Occipital lobe (tissue), 1 donor: ENCODE measurements at regions not wholly inside any gene's neighbourhood (a gene's known extent, or its start where the extent isn't known, plus 50 kb on each side); places are given as distances from the start of the nearest gene placed in this dataset.
A peak's percentile ranks its signal among the peaks of the same experiment; 100 is the strongest.
"Not testable (repeated sequence)": the region's sequence is repeated elsewhere in the genome, so short reads cannot be mapped to it uniquely, and the experiment has no call there.

Experiments used
- DNase-seq: peaks from one replicate; lab custom pipeline; 2025; lab: John Stamatoyannopoulos, UW

- not testable (repeated sequence) for DNase-seq
These were observed 84.5 kb downstream of the IDS start for GRCh38 chrX:149420566-149420965.

GRCh38 chrX:149398027-149398426 lies 107.1 kb downstream of the IDS start:
- no peak for DNase-seq

GRCh38 chrX:149392921-149393320 lies 112.2 kb downstream of the IDS start:
- no peak for DNase-seq

- DNase-seq: no peak
These were observed 121.3 kb downstream of the IDS start for GRCh38 chrX:149383852-149384251.

GRCh38 chrX:149374751-149375150 lies 130.4 kb downstream of the IDS start:
- DNase-seq: no peak

- no peak for DNase-seq
These were observed 132.2 kb downstream of the IDS start for GRCh38 chrX:149372866-149373265.

- no peak for DNase-seq
These were observed 133.1 kb downstream of the IDS start for GRCh38 chrX:149371986-149372385.

- DNase-seq: no peak
These were observed 135.0 kb downstream of the IDS start for GRCh38 chrX:149370097-149370496.

- DNase-seq: no peak
These were observed 139.6 kb downstream of the IDS start for GRCh38 chrX:149365552-149365951.

- DNase-seq: no peak
These were observed 140.0 kb downstream of the IDS start for GRCh38 chrX:149365061-149365460.

- no peak for DNase-seq
These were observed 141.1 kb downstream of the IDS start for GRCh38 chrX:149363965-149364364.

- no peak for DNase-seq
These were observed 158.8 kb downstream of the IDS start for GRCh38 chrX:149346306-149346705.

- DNase-seq: no peak
These were observed 182.8 kb downstream of the IDS start for GRCh38 chrX:149322316-149322715.

- no peak for DNase-seq
These were observed 191.2 kb downstream of the IDS start for GRCh38 chrX:149313871-149314371.

GRCh38 chrX:149312988-149313387 lies 192.1 kb downstream of the IDS start:
- DNase-seq: no peak

- no peak for DNase-seq
These were observed 193.0 kb downstream of the IDS start for GRCh38 chrX:149312097-149312496.

GRCh38 chrX:149302705-149303104 lies 202.4 kb downstream of the IDS start:
- no peak for DNase-seq

GRCh38 chrX:149298111-149298510 lies 207.0 kb downstream of the IDS start:
- DNase-seq: no peak

- DNase-seq: no peak
These were observed 209.0 kb downstream of the IDS start for GRCh38 chrX:149296092-149296491.

- DNase-seq: peak; percentile 6
These were observed 218.2 kb downstream of the IDS start for GRCh38 chrX:149286940-149287349.

- no peak for DNase-seq
These were observed 220.5 kb downstream of the IDS start for GRCh38 chrX:149284616-149285015.

GRCh38 chrX:149283853-149284252 lies 221.3 kb downstream of the IDS start:
- DNase-seq: no peak

- DNase-seq: no peak
These were observed 222.2 kb downstream of the IDS start for GRCh38 chrX:149282909-149283308.

- no peak for DNase-seq
These were observed 225.1 kb downstream of the IDS start for GRCh38 chrX:149280011-149280410.
